Heart right ventricle (tissue), 16 donors: ENCODE measurements at regions not wholly inside any gene's neighbourhood (a gene's known extent, or its start where the extent isn't known, plus 50 kb on each side); places are given as distances from the start of the nearest gene placed in this dataset.

Source experiments
- ATAC-seq, 8 donors: fragments of 200-7000 bp; cut with Tn5 transposase; one replicate each; pipeline ENCODE4 v1.9.1; 2020; ENCODE audit warnings: mild to moderate bottlenecking in 8 of 8, moderate library complexity in 8 of 8, moderate number of reproducible peaks in 1 of 8
- DNase-seq, 2 donors: peaks; one replicate each; pipeline ENCODE4 v3.0.0-alpha.2; 2020
- H3K27ac ChIP-seq, 10 donors: fragments of 200-600 bp; sonication (generic) in 2 of 10; one replicate each; pipeline versions ENCODE4 v1.5.0 to v1.8.0; 2020 to 2022; ENCODE audit warnings: mild to moderate bottlenecking in 3 of 10
- H3K27me3 ChIP-seq, 7 donors: fragments of 200-600 bp; one replicate each; pipeline ENCODE4 v1.8.0; 2021 to 2022; ENCODE audit warnings: mild to moderate bottlenecking in 2 of 7
- H3K36me3 ChIP-seq, 9 donors: fragments of 200-600 bp; sonication (generic) in 1 of 9; one replicate each; pipeline versions ENCODE4 v1.5.0 to v1.8.0; 2020 to 2022; ENCODE audit warnings: mild to moderate bottlenecking in 2 of 9
- H3K4me1 ChIP-seq, 9 donors: fragments of 200-600 bp; sonication (generic) in 1 of 9; one replicate each; pipeline versions ENCODE4 v1.5.0 to v1.8.0; 2020 to 2022; ENCODE audit warnings: mild to moderate bottlenecking in 4 of 9
- H3K4me3 ChIP-seq, 10 donors: fragments of 200-600 bp; sonication (generic) in 2 of 10; one replicate each; pipeline versions ENCODE4 v1.5.0 to v1.8.0; 2020 to 2022; ENCODE audit warnings: mild to moderate bottlenecking in 7 of 10, moderate library complexity in 2 of 10
- H3K9me3 ChIP-seq, 11 donors: fragments of 200-600 bp in 10 of 11; sonication (generic) in 2 of 11; one replicate each; pipeline versions ENCODE4 v1.5.0 to v1.8.0; 2013 to 2022; ENCODE audit warnings: mild to moderate bottlenecking in 2 of 11, control low read depth in 1 of 11, moderate library complexity in 1 of 11
- CTCF ChIP-seq, 9 donors: fragments of 200-600 bp; sonication (generic) in 2 of 9; IDR thresholded peaks; one replicate each; pipeline versions ENCODE4 v1.5.0 to v1.8.0; 2021 to 2022; ENCODE audit warnings: antibody characterized with exemption in 9 of 9, mild to moderate bottlenecking in 5 of 9, moderate library complexity in 1 of 9
- WGBS, 2 donors: extraction: QIAGEN DNeasy Blood & Tissue Kit; methylation state at CpG; one replicate each; pipeline ENCODE4 v1.1.7; 2013; ENCODE audit warnings: inconsistent platforms in 1 of 2; 5-methylcytosine and 5-hydroxymethylcytosine counted together
- intact Hi-C, 10 donors: fragments of 100-400 bp; cut with DNase I; formaldehyde crosslinking; loops; one replicate each; pipeline versions ENCODE4 v1.11.1 to v1.14.2; 2022
- donor health status: Arrhythmogenic right ventricular cardiomyopathy.
- donor health status: ischemic (EF 13 %, LVEDD 7.1; RV severe dilation, severe dysfunction).
- donor health status: healthy with polysubstance abuse.
- donor health status: DM: no; HTN: yes; CAD: no.
- donor health status: DM: no; HTN: no; CAD: no.
- donor health status: ischemic (EF 25% LVEDD 6.9; RV normal size, moderate dysfunction).
- donor health status: ischemic (EF 25% LVEDD 5.7; RV mildly dilated, moderate dysfunction).
- donor health status: healthy.
- donor health status: DM: yes; HTN: yes; CAD: no.
- donor health status: Ischemic cardiomyopathy.
- donor health status: ischemic (EF 35%, LVEDD 5.7; RV mildly dilated, moderate dysfunction).
- donor health status: nonischemic (EF 11% LVEDD 7.7; RV severe dilation, severe dysfunction).
- donor health status: DM: yes; HTN: yes; CAD: no.
- donor health status: PGD.
- donor health status: ischemic (EF 29% LVEDD 5.4; RV normal size, mild dysfunction).
- donor health status: nonischemic (EF 23%, LVEDD 6.1; RV moderate dilation, normal function).

GRCh38 chr7:25870574-25870973, 281.4 kb upstream of the NFE2L3 start:
- Histone ChIP-seq H3K27ac (no peak overlapping the region), H3K27me3 (peaks cover 10 to 100% (median 98%) of the 10 kb centered on the region in 7 donors), H3K4me1 (no peaks in the 10 kb centered on the region), H3K9me3 (no peaks in the 10 kb centered on the region), H3K4me3 (no peak overlapping the region), H3K36me3 (no peaks in the 10 kb centered on the region)
- WGBS, 2 donors = 74 to 77% methylated on average over 3 of the region's 3 CpGs
- no peak for ATAC-seq
- TF ChIP-seq CTCF (IDR thresholded peaks at IDR 0.05) = no peak
- no peak for DNase-seq
- intact Hi-C loops = loop anchor here in 1 of 10 donors (10.0 kb wide), 1 partner anchor 1294 kb away; the partner anchor contains the start of gene HOXA9

- no peaks in the 10 kb centered on the region for H3K36me3 ChIP-seq
- no peak for TF ChIP-seq CTCF (IDR thresholded peaks at IDR 0.05)
- no peak for DNase-seq
- peaks cover 0 to 95% (median 82%) of the 10 kb centered on the region in 7 donors for H3K27me3 ChIP-seq
- ATAC-seq = no peak
- H3K27ac ChIP-seq = no peak overlapping the region
- H3K4me1 ChIP-seq = no peaks in the 10 kb centered on the region
- WGBS, 2 donors = 92 to 93% methylated on average over 3 of the region's 3 CpGs
- intact Hi-C loops = loop anchor here in 1 of 10 donors (10.0 kb wide), 1 partner anchor 1289 kb away; the partner anchor contains the start of gene HOXA9
- H3K4me3 ChIP-seq = no peak overlapping the region
- H3K9me3 ChIP-seq = peaks cover 0 to 5% (median 0%) of the 10 kb centered on the region in 11 donors
Measured at GRCh38 chr7:25876092-25876491, 275.9 kb upstream of the NFE2L3 start.

- Histone ChIP-seq H3K9me3 (peaks cover 0 to 5% (median 0%) of the 10 kb centered on the region in 11 donors), H3K4me3 (no peak overlapping the region), H3K27ac (no peak overlapping the region), H3K27me3 (peaks cover 0 to 95% (median 78%) of the 10 kb centered on the region in 7 donors), H3K36me3 (no peaks in the 10 kb centered on the region), H3K4me1 (no peaks in the 10 kb centered on the region)
- TF ChIP-seq CTCF (IDR thresholded peaks at IDR 0.05) = no peak
- intact Hi-C loops = loop anchor here in 1 of 10 donors (10.0 kb wide), 1 partner anchor 1287 kb away; the partner anchor contains the start of gene HOXA9
- ATAC-seq (no peak), DNase-seq (no peak)
- WGBS, 2 donors = 73 to 77% methylated on average over 9 of the region's 9 CpGs
Measured at GRCh38 chr7:25877802-25878789, 273.9 kb upstream of the NFE2L3 start.

GRCh38 chr7:25879799-25880198, 272.2 kb upstream of the NFE2L3 start:
- no peak for TF ChIP-seq CTCF (IDR thresholded peaks at IDR 0.05)
- WGBS, 2 donors = 72 to 77% methylated on average over 3 of the region's 3 CpGs
- Histone ChIP-seq H3K27me3 (peaks cover 0 to 95% (median 75%) of the 10 kb centered on the region in 7 donors), H3K9me3 (peaks cover 0 to 5% (median 0%) of the 10 kb centered on the region in 11 donors), H3K36me3 (no peaks in the 10 kb centered on the region), H3K4me1 (no peaks in the 10 kb centered on the region), H3K27ac (no peak overlapping the region), H3K4me3 (no peak overlapping the region)
- intact Hi-C loops = loop anchor here in 2 of 10 donors (10.0 kb wide), 2 partner anchors 795 to 1285 kb away; partner anchors contain the start of gene HOXA9 (in 2 of the 2)
- ATAC-seq (no peak), DNase-seq (no peak)
